Fibroblast of pulmonary artery (primary cell): ENCODE measurements at regions not wholly inside any gene's neighbourhood (a gene's known extent, or its start where the extent isn't known, plus 50 kb on each side); places are given as distances from the start of the nearest gene placed in this dataset.

Experiments used
- DNase-seq: peaks from one replicate; pipeline ENCODE4 v3.0.0-alpha.2; 2010; ENCODE audit warnings: low read depth
- H3K4me3 ChIP-seq: replicated peaks from 2 replicates; pipeline ENCODE4 v1.5.1; 2011; ENCODE audit warnings: low read depth, mild to moderate bottlenecking, control low read depth, low read length, moderate library complexity
- TF ChIP-seq, protein P1 (sequence below): IDR thresholded peaks from 2 replicates; pipeline ENCODE4 v1.5.1; 2011; ENCODE audit warnings: mild to moderate bottlenecking, control low read depth, low read length, inconsistent platforms; ENCODE audit errors: missing control alignments

DNA sequence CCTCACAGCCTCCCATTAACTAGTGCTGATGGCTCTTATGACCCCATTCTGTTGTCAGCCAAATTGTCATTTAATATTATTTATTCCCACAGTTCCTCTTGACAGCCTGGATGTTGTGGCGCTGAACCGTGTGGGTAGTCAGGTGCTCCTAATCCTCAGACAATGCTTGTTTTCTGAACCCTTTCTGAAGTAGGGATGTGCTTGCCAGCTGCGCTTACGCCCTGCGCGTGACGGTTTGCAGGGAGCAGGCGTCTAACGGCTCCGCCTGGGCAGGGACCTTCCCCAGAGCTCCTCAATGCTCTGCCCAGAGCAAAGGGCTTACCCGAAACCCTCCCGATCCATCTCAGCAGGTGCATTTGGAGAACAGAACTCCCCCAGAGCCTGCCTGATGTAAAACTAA is 358.2 kb upstream of the MYT1L start:
- no peak for DNase-seq

DNA sequence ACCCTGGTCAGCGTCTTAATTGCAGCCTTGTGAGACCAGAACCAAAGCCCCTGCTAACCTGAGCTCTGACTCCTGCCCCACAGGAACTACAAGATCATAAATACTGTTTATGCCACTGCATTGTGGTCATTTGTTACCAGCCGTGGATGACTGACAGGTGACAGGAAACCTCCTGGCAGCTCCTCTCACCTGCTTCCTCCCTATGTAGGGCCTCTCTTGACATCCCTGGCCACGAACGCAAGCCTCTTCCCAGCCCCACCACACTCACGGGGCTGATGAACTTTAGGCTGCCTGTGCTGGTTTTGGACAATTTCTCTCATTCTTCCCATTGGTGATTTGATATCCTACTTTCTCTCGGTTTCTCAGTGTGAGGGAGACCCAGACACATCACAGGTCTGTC is 357.2 kb upstream of the MYT1L start:
- H3K4me3 ChIP-seq, result no peak overlapping the region
- TF ChIP-seq, protein P1, sequence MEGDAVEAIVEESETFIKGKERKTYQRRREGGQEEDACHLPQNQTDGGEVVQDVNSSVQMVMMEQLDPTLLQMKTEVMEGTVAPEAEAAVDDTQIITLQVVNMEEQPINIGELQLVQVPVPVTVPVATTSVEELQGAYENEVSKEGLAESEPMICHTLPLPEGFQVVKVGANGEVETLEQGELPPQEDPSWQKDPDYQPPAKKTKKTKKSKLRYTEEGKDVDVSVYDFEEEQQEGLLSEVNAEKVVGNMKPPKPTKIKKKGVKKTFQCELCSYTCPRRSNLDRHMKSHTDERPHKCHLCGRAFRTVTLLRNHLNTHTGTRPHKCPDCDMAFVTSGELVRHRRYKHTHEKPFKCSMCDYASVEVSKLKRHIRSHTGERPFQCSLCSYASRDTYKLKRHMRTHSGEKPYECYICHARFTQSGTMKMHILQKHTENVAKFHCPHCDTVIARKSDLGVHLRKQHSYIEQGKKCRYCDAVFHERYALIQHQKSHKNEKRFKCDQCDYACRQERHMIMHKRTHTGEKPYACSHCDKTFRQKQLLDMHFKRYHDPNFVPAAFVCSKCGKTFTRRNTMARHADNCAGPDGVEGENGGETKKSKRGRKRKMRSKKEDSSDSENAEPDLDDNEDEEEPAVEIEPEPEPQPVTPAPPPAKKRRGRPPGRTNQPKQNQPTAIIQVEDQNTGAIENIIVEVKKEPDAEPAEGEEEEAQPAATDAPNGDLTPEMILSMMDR, result no peak
- no peak for DNase-seq

More for the DNA sequence above, 358.2 kb upstream of the MYT1L start:
- TF ChIP-seq, protein P1, result no peak
- no peak overlapping the region for H3K4me3 ChIP-seq

DNA sequence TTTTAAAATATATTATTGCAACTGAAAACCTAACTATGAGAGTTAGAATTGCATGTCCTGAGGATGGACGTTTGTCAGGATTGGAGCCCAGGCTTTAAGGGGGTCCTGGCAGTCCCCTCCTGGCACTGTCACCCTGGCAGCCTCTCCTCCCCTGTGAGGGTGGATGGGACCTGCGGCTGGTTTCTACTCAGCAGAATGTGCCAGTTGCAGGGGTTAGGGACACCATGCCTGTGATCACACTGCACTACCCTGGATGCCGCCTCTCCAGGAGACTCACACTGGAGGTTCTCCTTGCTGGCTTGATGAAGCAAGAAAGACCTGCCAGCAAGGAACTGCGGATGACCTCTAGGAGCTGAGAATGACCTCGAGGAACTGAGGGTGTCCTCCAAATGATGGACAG is 356.7 kb upstream of the MYT1L start:
- H3K4me3 ChIP-seq, result no peak overlapping the region
- TF ChIP-seq, protein P1, result no peak
- no peak for DNase-seq

DNA sequence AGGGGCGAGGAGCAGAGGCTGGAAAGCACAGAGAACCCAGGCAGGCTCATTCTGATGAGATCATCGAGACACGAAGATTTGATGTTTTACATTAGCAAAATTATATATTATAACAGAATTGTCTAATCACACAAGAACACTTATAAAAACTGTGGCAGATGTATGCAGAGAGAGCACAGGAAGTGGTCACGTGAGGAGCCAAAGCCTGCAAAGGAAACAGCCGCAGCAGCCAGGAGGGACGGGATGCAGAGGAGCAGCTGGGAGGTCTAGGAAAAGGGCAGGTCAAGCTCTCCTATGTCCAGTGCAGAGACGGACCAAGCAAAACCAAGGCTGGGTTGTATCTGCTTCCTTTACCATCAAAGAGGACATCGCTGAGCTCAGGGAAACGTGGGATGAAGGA is 355.1 kb upstream of the MYT1L start:
- TF ChIP-seq, protein P1, result no peak
- no peak overlapping the region for H3K4me3 ChIP-seq
- no peak for DNase-seq

DNA sequence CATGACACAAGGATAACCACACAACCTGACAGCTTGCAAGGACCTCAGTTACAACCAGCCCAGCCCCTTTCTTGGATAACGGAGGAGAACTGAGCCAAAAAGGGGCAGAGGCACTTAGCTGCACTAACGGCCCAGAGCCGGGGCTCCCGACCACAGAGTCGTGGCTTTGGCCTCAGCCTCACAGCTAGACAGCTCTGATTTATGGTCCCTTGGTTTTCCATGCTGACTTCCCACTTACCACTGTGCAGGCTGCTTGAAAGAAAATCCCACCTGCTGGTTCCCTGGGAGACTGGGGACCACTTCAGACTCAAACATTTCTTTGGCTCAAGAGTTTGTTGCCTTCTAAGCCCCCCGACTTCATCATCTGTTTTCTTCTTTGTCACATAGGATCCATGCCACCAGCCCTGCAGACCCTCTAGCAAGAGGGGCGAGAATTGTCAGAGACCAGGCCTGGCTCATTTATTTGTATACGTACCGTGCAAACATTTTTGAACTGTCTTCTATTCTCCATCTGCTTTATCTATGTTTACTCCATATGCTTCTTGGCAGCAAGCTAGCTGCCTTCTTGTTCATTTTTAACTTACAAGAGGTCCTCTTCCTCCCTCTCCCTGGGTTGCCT is 352.6 kb upstream of the MYT1L start:
- TF ChIP-seq, protein P1, result no peak
- no peak overlapping the region for H3K4me3 ChIP-seq
- no peak for DNase-seq

DNA sequence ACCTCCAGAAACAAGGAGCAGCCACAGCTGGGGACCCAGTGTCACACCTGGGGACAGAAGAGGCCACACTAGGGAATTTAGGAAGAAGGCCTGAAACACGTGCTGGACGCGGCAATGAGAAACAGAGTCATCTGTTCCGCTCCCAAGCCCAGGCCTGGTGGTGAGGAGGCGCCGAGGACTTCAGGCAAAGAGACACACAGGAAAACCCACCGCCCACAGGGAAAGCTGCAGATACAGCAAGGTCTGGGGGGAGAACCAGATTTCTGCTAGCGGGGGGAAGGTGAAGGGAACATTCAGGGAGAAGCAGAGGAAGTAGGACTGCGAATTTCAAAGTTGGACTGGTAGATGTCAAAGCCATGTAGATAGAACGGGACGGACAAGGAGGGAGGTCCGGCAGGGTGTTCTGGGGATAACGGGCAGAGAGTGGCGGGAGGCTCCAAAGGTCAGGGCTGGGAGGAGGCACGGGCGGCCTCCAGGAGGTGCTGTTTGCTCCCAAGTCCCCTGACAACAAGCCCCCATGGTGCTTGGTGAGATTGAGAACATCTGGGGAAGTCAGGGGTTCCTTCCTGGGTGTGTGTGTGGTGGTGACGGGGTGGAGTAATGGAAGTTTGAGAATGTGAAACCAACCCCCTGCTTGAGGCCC is 351.7 kb upstream of the MYT1L start:
- H3K4me3 ChIP-seq, result no peak overlapping the region
- DNase-seq, result no peak
- TF ChIP-seq, protein P1, result no peak

DNA sequence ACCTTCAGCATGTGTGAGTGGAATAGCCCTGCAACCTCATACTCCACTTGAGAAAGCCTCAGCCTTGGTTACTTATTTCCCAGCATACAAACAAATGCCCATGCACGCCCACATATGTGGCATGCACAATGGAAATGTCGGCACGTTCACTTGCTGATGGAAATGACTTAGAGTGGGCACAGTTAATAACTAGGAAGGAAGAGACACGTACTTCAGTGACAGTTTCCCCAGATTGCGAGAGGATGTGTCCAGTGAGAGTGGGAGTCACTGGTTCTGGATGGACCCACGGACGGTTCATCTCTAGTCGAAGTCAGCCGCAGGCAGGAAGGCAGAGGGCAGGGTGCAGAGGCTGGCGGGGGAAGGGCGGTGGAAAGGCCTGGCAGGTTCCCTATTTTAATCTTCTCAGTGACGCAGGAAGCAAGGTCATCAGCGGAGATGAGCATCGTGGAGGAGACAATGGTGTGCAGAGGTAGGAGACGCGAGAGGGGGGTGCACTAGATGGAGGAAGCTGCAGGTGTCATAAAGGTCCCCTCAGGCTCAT is 350.7 kb upstream of the MYT1L start:
- TF ChIP-seq, protein P1, result no peak
- no peak for DNase-seq
- no peak overlapping the region for H3K4me3 ChIP-seq
